ENCODE measurements at regions not wholly inside any gene's neighbourhood (a gene's known extent, or its start where the extent isn't known, plus 50 kb on each side); places are given as distances from the start of the nearest gene placed in this dataset.
"Not testable (repeated sequence)": the region's sequence is repeated elsewhere in the genome, so short reads cannot be mapped to it uniquely, and the experiment has no call there.

DNA sequence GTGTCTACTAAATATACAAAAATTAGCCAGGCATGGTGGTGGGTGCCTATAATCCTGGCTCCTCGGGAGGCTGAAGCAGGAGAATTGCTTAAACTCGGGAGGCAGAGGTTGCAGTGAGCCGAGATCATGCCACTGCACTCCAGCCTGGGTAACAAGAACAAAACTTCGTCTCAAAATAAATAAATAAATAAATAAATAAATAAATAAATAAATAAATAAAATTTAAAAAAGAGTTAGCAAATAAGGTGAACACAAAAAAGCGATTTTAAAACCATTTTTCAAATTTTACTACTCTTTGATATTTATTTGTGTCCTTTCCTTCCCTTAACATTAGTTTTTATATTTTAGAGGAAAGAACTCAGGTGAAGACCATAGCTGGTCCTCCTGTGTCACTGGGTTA, 453.3 kb downstream of the ZNF536 start:
- DNase-seq (ENCODE audit: low read depth, low spot score): not testable (repeated sequence)

DNA sequence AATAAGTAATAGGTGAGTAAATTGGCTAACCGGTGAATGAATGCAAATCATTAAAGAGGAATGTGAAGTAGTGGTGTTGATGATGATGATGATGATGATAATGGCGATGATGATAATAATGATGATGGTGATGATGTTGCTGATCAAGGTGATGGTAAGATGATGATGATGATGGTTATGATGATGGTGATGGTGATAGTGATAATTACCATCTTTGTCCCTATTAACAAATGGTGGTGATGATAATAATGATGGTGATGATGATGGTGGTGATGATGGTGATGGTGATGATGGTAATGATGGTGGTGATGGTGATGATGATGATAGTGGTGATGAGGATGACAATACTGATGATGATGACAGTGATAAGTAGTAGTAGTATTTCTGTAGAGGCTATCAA, 452.6 kb downstream of the ZNF536 start:
- no peak for DNase-seq (ENCODE audit: low read depth, low spot score)

- DNase-seq (ENCODE audit: low read depth, low spot score): no peak
Observed at GRCh38 chr19:30817965-30818567, 445.9 kb downstream of the ZNF536 start.

GRCh38 chr19:30817197-30817596, 445.0 kb downstream of the ZNF536 start:
- no peak for DNase-seq (ENCODE audit: low read depth, low spot score)

- no peak for DNase-seq (ENCODE audit: low read depth, low spot score)
Observed at GRCh38 chr19:30815889-30816580, 443.9 kb downstream of the ZNF536 start.

DNA sequence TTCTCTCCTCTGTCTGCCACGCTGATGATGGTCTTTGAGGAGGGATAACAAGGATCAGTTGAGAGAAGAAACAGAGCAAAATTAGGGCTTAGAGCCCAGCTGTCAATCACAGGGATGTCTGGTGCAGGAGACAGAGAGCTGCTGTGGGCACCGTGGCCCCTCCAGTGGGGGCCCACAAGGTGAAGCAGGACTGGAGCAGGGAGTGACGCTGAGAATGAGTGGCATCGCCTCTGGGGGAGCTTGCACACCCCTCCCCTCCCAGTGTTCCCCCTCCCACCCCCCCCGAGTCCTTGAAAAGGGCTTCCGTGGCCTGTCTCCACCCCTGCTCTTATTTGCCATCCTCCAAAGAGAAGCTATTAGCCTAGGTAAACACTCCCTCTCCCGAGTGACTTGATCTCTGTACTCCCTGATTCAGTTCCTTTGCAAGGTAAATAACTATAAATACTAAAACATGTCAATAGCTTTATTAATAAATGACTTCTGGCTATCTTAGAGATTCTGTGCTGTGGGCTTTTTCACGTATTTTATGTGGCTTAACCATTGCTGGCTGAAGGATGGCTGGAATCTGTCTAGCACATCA, 440.0 kb downstream of the ZNF536 start:
- no peak for DNase-seq (ENCODE audit: low read depth, low spot score)

DNA sequence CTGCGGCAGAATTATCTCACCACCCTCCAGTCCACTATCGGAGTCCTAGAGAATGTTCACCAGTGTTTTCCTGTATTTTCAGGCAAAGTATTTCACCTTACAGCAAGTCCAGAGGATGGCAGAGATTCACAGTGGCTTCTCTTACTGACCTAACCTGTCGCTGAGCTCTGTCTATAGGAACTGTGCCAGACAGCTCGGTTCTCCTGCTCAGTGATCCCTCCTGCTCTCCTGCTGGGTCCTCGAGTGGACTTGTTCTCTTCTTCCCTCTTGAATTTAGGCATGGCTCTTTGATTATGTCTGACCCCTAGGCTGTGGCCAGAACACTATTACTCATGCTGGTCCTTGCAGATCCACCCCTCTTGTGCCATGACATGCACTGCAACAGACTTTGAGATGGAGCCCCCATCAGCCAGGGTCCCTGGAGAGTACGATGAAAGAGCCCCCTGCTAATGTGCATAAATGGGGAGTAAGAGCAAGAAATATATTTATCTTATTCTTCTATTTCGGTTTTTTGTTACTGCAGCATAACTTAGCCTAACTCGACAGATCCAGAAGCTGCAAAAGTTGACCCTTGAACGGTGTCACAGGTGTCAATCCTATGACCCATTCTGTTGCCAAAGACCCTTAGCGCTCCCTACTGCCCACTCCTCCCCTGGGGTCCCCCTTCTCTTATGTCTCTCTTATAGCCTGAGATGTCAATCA, 439.4 kb downstream of the ZNF536 start:
- no peak for DNase-seq (ENCODE audit: low read depth, low spot score)

- no peak for DNase-seq (ENCODE audit: low read depth, low spot score)
Observed at GRCh38 chr19:30810726-30811125, 438.5 kb downstream of the ZNF536 start.

GRCh38 chr19:30807278-30807677, 435.1 kb downstream of the ZNF536 start:
- DNase-seq (ENCODE audit: low read depth, low spot score): no peak

GRCh38 chr19:30806311-30806710, 434.1 kb downstream of the ZNF536 start:
- no peak for DNase-seq (ENCODE audit: low read depth, low spot score)

DNA sequence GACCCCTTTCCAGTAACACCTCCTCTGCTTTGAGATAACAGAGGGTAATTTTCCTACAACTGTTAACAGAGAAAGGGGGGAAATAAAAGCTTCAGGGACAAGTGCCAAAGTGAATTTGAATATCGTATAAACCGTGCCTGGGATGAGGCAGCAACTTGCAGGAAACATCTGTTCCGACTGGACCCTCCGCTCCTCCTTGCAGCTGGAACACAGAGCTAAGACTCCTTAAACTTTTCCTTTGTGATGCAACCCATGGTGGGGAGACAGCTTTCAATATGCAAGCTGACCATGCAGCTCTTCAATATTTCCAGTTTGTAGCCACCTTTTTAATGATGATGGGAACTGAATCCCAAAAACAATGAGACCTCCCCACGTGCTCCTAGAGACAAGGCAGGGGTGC, 432.6 kb downstream of the ZNF536 start:
- DNase-seq (ENCODE audit: low read depth, low spot score): no peak

GRCh38 chr19:30804333-30804732, 432.1 kb downstream of the ZNF536 start:
- DNase-seq (ENCODE audit: low read depth, low spot score): not testable (repeated sequence)

- no peak for DNase-seq (ENCODE audit: low read depth, low spot score)
Observed at GRCh38 chr19:30802424-30803013, 430.3 kb downstream of the ZNF536 start.

DNA sequence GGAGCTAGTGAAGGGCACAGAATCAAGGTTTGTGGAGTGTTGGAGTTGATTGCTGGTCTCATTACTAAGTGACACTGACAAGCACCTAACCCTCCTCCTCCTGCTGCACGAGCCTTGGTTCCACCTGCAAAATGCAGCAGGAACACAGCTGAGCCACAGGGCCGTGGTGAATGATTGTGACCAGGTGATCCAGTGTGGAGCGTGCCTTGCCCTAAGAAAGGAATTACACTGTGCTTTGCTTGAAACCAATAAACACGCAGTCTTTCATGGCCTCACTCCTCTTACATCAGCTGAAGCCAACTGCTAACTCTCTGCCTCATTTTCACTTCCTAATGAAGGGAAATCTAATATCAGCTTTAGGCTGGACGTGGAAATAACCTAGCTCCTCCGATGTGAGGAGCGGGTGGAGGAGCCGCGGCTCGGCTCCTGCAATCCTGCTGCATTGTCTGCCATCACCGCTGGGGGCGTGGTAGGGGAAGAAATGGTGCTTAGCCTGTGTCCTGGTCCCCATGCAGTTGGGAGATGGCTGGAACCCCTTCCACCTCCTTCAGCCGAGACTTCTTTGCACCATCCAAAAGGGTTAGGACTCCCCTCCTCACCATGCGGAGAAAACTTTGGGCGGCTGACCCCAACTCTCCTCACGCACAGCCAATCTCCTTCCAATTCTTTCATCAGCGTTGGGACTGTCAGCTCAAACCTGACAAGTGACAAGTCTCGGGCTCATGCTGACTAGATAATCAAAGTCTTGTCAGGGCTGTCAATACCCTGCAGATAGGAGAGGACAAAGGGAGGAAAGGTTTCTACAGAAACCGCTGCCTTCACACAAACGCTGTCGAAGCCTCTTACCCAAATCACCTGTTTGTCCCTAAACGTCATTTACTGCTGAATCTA, 427.9 kb downstream of the ZNF536 start:
- DNase-seq (ENCODE audit: low read depth, low spot score): no peak

GRCh38 chr19:30795727-30796126, 423.5 kb downstream of the ZNF536 start:
- DNase-seq (ENCODE audit: low read depth, low spot score): no peak

- DNase-seq (ENCODE audit: low read depth, low spot score): no peak
Observed at GRCh38 chr19:30792561-30793505, 420.6 kb downstream of the ZNF536 start.

DNA sequence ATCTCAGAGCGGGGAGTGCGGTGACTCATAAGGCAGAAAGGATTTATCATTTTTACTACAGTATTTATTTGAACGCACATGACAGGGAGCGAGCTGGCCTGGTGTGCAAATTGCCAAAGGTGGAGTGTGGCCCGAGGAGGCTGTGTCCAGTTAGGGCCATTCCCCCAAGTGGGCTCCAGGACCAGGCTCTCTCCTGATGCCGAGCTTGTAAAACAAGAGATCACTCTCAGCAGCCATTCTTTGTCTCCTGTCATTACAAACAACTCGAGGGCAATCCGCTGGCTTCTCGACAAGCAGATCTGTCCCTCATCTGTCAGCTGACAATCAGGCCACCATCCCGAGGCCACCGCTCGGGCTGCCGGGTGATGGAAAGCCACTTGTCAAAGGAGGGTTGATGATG, 418.9 kb downstream of the ZNF536 start:
- DNase-seq (ENCODE audit: low read depth, low spot score): no peak

DNA sequence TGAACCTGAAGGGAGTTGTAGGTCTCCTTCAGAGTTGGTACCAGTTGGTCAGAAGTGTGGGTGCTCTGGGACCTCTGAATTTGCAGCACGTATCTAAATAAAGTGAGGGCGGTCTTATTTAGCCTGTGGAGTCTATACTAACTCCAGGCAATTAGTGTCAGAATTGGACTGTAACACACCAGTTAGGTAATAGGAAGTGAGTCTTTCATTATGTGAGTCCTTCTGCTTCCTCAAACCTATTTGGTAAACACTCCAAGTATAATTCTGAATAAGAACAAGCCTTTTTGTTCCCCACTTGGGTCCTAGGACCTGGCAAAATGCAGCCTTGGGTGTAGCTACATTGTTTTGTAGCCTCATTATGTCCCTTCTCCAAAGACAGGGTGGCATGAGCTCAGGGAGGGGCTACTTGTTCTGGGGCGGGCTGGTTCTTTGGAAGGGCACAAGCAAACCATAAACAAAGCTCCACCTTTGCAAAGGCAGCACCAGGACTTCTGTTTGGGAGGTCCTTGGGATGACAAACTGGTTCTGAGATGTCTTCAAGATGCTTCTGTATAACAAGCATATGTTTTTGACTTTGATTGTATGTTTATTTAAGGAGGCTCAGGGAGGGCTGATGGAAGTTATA, 418.0 kb downstream of the ZNF536 start:
- no peak for DNase-seq (ENCODE audit: low read depth, low spot score)

GRCh38 chr19:30788105-30788765, 416.1 kb downstream of the ZNF536 start:
- no peak for DNase-seq (ENCODE audit: low read depth, low spot score)
